ENCODE measurements at regions not wholly inside any gene's neighbourhood (a gene's known extent, or its start where the extent isn't known, plus 50 kb on each side); places are given as distances from the start of the nearest gene placed in this dataset.
A peak's percentile ranks its signal among the peaks of the same experiment; 100 is the strongest.
"Not testable (repeated sequence)": the region's sequence is repeated elsewhere in the genome, so short reads cannot be mapped to it uniquely, and the experiment has no call there.

- no peak for DNase-seq (ENCODE audit: low read depth)
- no peak overlapping the region for H3K4me3 ChIP-seq (ENCODE audit: low read depth, low read length)
- TF ChIP-seq CTCF (conservative IDR thresholded peaks at IDR 0.05; ENCODE audit: low read depth, low read length): no peak
Measured at GRCh38 chr2:88999365-88999764, 307.9 kb downstream of the RPIA start.

- no peak for DNase-seq (ENCODE audit: low read depth)
- H3K4me3 ChIP-seq (ENCODE audit: low read depth, low read length): no peak overlapping the region
- no peak for TF ChIP-seq CTCF (conservative IDR thresholded peaks at IDR 0.05; ENCODE audit: low read depth, low read length)
Measured at GRCh38 chr2:89000235-89000634, 308.8 kb downstream of the RPIA start.

GRCh38 chr2:89004238-89004637, 312.8 kb downstream of the RPIA start:
- H3K4me3 ChIP-seq (ENCODE audit: low read depth, low read length); DNase-seq (ENCODE audit: low read depth): not testable (repeated sequence)

GRCh38 chr2:89020566-89020965, 329.1 kb downstream of the RPIA start:
- not testable (repeated sequence) for DNase-seq (ENCODE audit: low read depth); H3K4me3 ChIP-seq (ENCODE audit: low read depth, low read length)

- not testable (repeated sequence) for DNase-seq (ENCODE audit: low read depth); H3K4me3 ChIP-seq (ENCODE audit: low read depth, low read length)
Measured at GRCh38 chr2:89026296-89026695, 334.8 kb downstream of the RPIA start.

- DNase-seq (ENCODE audit: low read depth); H3K4me3 ChIP-seq (ENCODE audit: low read depth, low read length): not testable (repeated sequence)
Measured at GRCh38 chr2:89027115-89027514, 335.6 kb downstream of the RPIA start.

GRCh38 chr2:89027536-89027935, 336.1 kb downstream of the RPIA start:
- DNase-seq (ENCODE audit: low read depth): not testable (repeated sequence)

GRCh38 chr2:89029257-89029656, 337.8 kb downstream of the RPIA start:
- DNase-seq (ENCODE audit: low read depth); H3K4me3 ChIP-seq (ENCODE audit: low read depth, low read length): not testable (repeated sequence)

More at GRCh38 chr2:89027536-89027935, 336.1 kb downstream of the RPIA start:
- H3K4me3 ChIP-seq (ENCODE audit: low read depth, low read length): not testable (repeated sequence)

- peak; percentile 53 for DNase-seq (ENCODE audit: low read depth)
- H3K4me3 ChIP-seq (ENCODE audit: low read depth, low read length): not testable (repeated sequence)
- TF ChIP-seq CTCF (conservative IDR thresholded peaks at IDR 0.05; ENCODE audit: low read depth, low read length): peak; percentile 54
Measured at GRCh38 chr2:89048138-89049066, 356.9 kb downstream of the RPIA start.

GRCh38 chr2:89058616-89059015, 367.1 kb downstream of the RPIA start:
- not testable (repeated sequence) for H3K4me3 ChIP-seq (ENCODE audit: low read depth, low read length); DNase-seq (ENCODE audit: low read depth)

GRCh38 chr2:89061174-89061573, 369.7 kb downstream of the RPIA start:
- H3K4me3 ChIP-seq (ENCODE audit: low read depth, low read length); DNase-seq (ENCODE audit: low read depth): not testable (repeated sequence)

GRCh38 chr2:89076771-89077170, 385.3 kb downstream of the RPIA start:
- not testable (repeated sequence) for DNase-seq (ENCODE audit: low read depth); H3K4me3 ChIP-seq (ENCODE audit: low read depth, low read length)

- H3K4me3 ChIP-seq (ENCODE audit: low read depth, low read length); DNase-seq (ENCODE audit: low read depth): not testable (repeated sequence)
Measured at GRCh38 chr2:89092911-89093310, 401.4 kb downstream of the RPIA start.

GRCh38 chr2:89095060-89095459, 403.6 kb downstream of the RPIA start:
- not testable (repeated sequence) for H3K4me3 ChIP-seq (ENCODE audit: low read depth, low read length); DNase-seq (ENCODE audit: low read depth)

GRCh38 chr2:89102587-89102986, 411.1 kb downstream of the RPIA start:
- not testable (repeated sequence) for DNase-seq (ENCODE audit: low read depth)

GRCh38 chr2:89106369-89107019, 415.0 kb downstream of the RPIA start:
- not testable (repeated sequence) for DNase-seq (ENCODE audit: low read depth)

More at GRCh38 chr2:89102587-89102986, 411.1 kb downstream of the RPIA start:
- H3K4me3 ChIP-seq (ENCODE audit: low read depth, low read length): not testable (repeated sequence)

More at GRCh38 chr2:89106369-89107019, 415.0 kb downstream of the RPIA start:
- not testable (repeated sequence) for H3K4me3 ChIP-seq (ENCODE audit: low read depth, low read length)

Data from choroid plexus epithelial cell (primary cell).